HG02970 (cell line): ENCODE measurements at regions not wholly inside any gene's neighbourhood (a gene's known extent, or its start where the extent isn't known, plus 50 kb on each side); places are given as distances from the start of the nearest gene placed in this dataset.
"Not testable (repeated sequence)": the region's sequence is repeated elsewhere in the genome, so short reads cannot be mapped to it uniquely, and the experiment has no call there.

Source experiments
- ATAC-seq: cut with Tn5 transposase; IDR thresholded peaks from one replicate; pipeline ENCODE4 v1.9.1; 2021; ENCODE audit warnings: mild to moderate bottlenecking, moderate library complexity, moderate number of reproducible peaks; ENCODE audit not compliant: unreplicated experiment, low FRiP score

- ATAC-seq: no peak
These were observed 316.3 kb upstream of the MGAT4C start for GRCh38 chr12:86572455-86572854.

- no peak for ATAC-seq
These were observed 308.8 kb upstream of the MGAT4C start for GRCh38 chr12:86565038-86565437.

DNA sequence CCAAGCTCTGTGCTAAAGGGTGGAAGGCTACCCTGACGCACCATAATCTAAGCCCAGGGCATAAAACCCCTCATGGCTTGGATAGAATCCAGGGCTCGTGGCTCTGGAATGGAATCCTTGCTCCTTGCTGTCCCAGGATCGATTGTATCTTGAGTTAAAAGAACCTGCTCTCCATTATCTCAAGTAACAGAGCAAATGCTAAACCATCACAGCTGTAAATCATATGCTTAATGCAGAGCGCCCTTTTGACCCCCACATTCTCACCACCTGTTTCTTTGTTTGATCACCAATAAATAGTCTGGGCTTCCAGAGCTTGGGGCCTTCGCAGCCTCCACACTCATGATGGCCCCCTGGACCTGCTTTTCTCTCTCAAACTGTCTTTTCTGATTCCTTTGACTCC is 299.3 kb upstream of the MGAT4C start:
- not testable (repeated sequence) for ATAC-seq

- no peak for ATAC-seq
These were observed 295.0 kb upstream of the MGAT4C start for GRCh38 chr12:86551146-86551571.

GRCh38 chr12:86550218-86551145 is 294.3 kb upstream of the MGAT4C start:
- no peak for ATAC-seq

- ATAC-seq: no peak
These were observed 287.5 kb upstream of the MGAT4C start for GRCh38 chr12:86543716-86544115.

- ATAC-seq: no peak
These were observed 274.9 kb upstream of the MGAT4C start for GRCh38 chr12:86530996-86531655.

DNA sequence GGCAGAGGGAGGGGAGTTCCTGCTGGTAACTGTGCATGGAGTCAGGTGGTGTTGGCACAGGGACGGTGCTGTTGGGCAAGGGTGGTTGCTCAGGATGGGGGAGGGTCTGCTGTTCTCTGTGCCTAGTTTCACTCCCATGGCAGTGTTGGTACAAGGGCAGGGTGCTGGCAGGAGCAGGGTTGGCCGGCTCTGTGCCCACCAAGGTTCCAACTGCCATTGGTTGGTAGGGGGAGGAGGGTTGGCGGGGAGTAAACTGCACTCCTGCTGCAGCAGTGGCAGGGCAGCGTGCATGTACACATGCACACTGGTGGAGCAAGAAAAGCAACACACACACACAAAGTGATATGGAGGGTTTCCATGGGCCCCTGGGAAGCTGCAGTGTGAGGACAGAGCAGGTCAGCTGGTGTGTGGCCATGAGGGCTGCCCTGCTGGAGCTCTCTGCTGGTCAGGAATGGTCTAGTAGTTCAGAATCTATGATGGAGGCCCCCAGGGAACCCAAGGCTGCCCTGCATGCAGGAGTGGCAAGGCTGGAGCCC is 269.9 kb upstream of the MGAT4C start:
- no peak for ATAC-seq

DNA sequence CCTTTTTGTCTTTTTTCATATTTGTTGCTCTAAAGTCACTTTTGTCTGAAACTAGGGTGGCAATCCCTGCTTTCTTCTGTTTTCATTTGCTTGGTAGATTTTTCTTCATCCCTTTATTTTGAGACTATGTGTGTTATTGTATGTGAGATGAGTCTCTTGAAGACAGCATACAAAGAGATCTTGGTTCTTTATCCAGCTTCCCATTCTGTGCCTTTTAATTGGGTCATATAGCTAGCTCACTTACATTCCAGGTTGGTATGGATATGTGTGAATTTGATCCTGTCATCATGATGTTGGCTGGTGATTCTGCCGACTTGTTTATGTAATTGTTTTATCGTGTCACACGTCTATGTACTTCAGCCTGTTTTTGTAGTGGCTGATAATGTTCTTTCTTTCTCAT is 267.7 kb upstream of the MGAT4C start:
- ATAC-seq: no peak

- ATAC-seq: no peak
These were observed 265.7 kb upstream of the MGAT4C start for GRCh38 chr12:86521870-86522269.

DNA sequence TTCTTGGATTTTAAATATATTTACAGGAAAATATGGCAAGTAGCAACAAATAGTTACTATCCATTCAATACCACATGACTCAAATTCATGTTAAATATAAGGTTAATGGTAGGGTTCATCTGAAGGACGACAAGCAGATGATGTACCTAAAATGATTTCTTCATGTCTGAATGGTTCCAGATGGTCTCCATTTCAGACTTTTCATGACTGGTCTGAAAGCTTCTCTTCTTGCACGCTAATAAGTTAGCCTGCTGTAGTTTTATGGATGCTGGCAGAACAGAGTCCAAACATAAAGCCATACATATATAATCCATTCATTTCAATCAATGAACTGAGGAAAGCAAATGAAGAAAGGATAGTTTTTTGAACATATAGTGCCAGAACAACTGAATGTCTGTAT is 257.0 kb upstream of the MGAT4C start:
- ATAC-seq: no peak

DNA sequence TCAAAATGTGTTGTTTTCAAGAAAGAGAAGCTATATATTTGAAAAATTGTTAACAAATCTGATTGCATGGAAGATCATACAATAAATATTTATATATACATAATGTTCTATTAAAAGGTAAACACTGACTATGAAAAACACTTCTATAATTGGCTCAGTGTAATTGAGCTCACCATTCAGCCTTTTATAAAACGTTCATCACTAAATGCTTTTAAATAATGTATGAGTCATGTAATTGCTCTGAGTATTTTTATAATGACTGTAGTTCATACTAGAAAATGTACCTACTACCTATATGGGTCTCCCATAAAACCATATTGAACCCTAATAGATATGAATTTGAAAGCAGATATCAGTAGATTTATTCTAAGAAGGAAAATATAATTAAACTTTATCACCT is 240.4 kb upstream of the MGAT4C start:
- ATAC-seq: no peak

GRCh38 chr12:86484473-86484872 is 228.3 kb upstream of the MGAT4C start:
- no peak for ATAC-seq

DNA sequence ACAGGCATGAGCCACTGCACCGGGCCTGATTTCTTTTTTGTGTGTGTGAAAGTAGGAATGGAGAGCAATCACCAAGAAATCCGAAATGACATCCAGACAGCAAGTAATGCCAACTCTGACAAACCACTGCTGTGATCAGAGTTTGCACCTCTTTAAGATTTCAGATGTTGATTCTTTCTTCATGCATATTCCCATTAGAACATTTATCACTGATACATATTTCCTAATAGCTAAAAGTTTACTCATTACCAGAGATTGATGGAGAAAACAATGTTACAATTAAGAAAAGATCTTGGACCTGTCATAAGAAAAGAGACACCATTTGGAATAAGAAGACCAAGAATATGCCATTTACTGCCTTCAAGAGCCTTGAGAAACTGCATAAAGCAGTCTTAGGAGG is 217.0 kb upstream of the MGAT4C start:
- no peak for ATAC-seq

DNA sequence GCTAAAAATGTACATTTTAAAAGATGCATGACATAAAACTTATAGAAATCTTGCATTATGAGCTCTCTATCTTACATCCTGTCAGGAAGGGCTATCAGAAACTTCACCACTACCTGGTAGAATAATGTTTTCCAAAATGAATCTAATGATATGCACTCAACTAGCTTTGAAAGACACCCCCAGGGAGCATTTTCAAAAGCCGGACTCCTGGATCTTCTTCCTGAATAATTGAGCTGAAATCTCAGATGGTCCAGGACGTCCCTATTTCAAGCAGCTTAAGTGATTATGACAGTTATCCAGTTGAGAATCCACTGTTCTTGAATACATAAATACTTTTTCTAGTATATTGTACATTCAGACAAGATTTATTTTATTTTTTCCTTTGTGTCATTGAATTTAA is 200.6 kb upstream of the MGAT4C start:
- no peak for ATAC-seq

GRCh38 chr12:86456241-86456640 is 200.1 kb upstream of the MGAT4C start:
- ATAC-seq: no peak

GRCh38 chr12:86445356-86445755 is 189.2 kb upstream of the MGAT4C start:
- no peak for ATAC-seq

DNA sequence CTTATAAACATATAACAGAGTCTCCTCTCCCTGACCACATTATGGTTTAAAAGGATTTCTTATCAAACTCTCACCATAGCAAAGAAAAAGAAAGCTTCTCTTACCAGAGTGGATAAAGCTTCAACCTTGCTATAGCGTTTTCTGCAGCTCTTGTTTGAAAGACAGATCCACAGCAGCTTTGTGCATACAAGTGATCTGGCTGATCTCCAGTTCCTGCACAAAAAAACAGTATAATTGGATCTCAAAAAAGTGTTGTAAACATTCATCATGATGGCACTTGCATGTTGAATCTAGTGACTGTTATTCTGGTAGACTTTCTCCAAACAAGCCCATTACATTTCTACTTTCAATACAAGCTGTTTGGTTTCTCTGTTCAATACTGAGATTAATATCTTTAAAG is 178.9 kb upstream of the MGAT4C start:
- no peak for ATAC-seq

GRCh38 chr12:86429824-86430223 is 173.6 kb upstream of the MGAT4C start:
- no peak for ATAC-seq

DNA sequence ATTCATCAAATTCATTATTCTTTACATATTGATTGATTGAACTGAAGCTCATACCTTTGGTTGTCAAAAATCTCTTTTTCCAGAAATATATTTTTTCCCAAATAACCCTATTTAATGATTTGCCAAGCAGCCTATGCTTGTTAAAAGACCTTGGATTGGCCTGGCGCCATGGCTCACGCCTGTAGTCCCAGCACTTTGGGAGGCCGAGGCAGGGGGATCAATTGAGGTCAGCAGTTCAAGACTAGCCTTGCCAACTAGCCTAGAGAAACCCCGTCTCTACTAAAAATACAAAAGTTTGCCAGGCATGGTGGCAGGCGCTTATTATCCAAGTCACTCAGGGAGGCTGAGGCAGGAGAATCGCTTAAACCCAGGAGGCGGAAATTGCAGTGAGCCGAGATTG is 165.1 kb upstream of the MGAT4C start:
- no peak for ATAC-seq

DNA sequence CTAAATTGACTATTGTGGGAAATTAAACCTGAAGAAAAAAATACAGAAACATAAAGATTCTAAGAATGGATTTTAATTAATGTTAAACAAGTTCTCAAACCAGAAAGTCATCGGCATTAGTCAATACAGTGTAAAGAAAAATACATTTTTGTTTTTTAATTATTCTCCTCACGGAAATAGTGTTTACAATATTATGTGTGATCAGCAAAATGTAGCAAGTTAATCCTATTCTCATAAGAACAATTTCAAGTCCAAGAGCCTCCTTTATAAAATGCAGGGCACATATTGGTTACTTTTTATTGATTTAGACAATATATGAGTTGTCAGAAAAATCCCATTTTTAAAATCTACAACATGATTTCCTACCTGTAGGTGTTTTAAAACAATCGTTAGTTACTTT is 158.0 kb upstream of the MGAT4C start:
- ATAC-seq: no peak

DNA sequence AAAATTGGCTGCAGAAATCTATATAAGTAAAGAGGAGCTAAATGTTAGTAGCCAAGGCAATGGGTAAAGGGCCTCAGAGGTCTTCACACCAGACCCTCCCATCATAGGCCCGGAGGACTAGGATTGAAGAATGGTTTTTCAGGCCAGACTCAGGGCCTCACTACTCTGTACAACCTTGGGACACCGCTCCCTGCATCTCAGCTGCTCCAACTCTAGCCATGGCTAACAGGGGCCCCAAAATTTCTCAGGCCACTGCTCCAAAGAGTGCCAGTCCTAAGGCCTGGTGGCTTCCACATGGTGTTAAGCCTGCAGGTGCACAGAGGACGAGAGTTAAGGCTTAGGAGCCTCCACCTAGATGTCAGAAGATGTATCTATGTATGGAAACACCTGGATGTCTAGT is 155.5 kb upstream of the MGAT4C start:
- no peak for ATAC-seq
